Transverse colon (tissue), 4 donors: ENCODE measurements at regions not wholly inside any gene's neighbourhood (a gene's known extent, or its start where the extent isn't known, plus 50 kb on each side); places are given as distances from the start of the nearest gene placed in this dataset.

Source experiments
- EP300 ChIP-seq: sonication (generic); formaldehyde crosslinking; IDR thresholded peaks from one replicate; pipeline ENCODE4 v1.6.1; 2017; ENCODE audit warnings: antibody characterized with exemption, low read depth
- POLR2A ChIP-seq: fragments of 450-650 bp; IDR thresholded peaks from one replicate; pipeline ENCODE4 v1.6.1; 2016; ENCODE audit warnings: antibody characterized with exemption, mild to moderate bottlenecking, moderate library complexity
- POLR2AphosphoS5 ChIP-seq, 3 donors: sonication (generic); formaldehyde crosslinking; IDR thresholded peaks; one replicate each; pipeline ENCODE4 v1.6.1; 2016; ENCODE audit warnings: antibody characterized with exemption in 3 of 3
- TF ChIP-seq, protein P1 (sequence below), 5 experiments: fragments of 200-600 bp in 3 of 5; fragments of 450-650 bp in 2 of 5; sonication (generic) in 3 of 5; IDR thresholded peaks; 1 replicate in 2 of 5; 2 replicates in 3 of 5; pipeline ENCODE4 v1.5.1; 2016 to 2017; ENCODE audit warnings: antibody characterized with exemption in 5 of 5, inconsistent platforms in 3 of 5, mild to moderate bottlenecking in 2 of 5, moderate library complexity in 1 of 5

DNA sequence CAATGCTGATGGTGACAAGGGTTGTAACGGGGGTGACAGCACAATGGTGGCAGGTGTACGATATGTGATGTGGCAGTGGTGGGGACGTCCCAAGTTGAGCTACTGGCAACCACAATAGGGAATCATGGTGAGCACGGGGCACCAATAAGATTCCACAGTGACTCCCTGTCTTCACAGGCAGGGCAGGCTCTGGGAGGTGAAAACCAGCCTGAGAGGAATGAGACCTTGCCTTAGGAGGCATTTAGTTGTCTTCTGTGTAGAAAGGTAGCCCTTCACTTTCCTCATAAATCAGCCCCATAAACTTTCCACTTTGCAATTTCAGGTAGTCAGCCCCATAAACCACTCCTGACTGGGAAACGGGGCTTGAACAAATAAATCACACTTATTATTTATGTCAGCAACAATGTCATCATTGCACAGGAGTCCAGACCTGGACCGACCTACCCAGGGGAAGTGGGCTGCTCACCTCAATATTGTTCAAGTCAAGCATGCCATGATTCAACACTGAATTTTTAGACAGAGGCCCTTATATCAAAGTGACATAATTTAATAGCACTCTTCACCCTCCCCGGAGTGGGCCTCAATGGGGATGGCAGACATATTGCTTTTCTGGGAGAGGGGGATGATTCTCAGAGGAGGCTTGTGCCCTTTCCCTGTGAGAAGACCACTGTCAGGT, 150.8 kb downstream of the CDC5L start:
- no peak for TF ChIP-seq POLR2A
- TF ChIP-seq EP300, result no peak
- TF ChIP-seq, protein P1, sequence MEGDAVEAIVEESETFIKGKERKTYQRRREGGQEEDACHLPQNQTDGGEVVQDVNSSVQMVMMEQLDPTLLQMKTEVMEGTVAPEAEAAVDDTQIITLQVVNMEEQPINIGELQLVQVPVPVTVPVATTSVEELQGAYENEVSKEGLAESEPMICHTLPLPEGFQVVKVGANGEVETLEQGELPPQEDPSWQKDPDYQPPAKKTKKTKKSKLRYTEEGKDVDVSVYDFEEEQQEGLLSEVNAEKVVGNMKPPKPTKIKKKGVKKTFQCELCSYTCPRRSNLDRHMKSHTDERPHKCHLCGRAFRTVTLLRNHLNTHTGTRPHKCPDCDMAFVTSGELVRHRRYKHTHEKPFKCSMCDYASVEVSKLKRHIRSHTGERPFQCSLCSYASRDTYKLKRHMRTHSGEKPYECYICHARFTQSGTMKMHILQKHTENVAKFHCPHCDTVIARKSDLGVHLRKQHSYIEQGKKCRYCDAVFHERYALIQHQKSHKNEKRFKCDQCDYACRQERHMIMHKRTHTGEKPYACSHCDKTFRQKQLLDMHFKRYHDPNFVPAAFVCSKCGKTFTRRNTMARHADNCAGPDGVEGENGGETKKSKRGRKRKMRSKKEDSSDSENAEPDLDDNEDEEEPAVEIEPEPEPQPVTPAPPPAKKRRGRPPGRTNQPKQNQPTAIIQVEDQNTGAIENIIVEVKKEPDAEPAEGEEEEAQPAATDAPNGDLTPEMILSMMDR (IDR thresholded peaks at IDR 0.05), result no peak
- no peak for TF ChIP-seq POLR2AphosphoS5 (IDR thresholded peaks at IDR 0.05)
